ENCODE measurements at regions not wholly inside any gene's neighbourhood (a gene's known extent, or its start where the extent isn't known, plus 50 kb on each side); places are given as distances from the start of the nearest gene placed in this dataset.

- 84% methylated on average over 8 of the region's 8 CpGs for WGBS
- Histone ChIP-seq H3K27me3 (no peaks in the 10 kb centered on the region), H3K9me3 (no peaks in the 10 kb centered on the region)
These were observed 355.0 kb upstream of the CFAP20DC start for GRCh38 chr3:59404851-59405250.

GRCh38 chr3:59404064-59404463 lies 354.2 kb upstream of the CFAP20DC start:
- no peak for DNase-seq (ENCODE audit: low spot score in 2 of 2)
- Histone ChIP-seq H3K4me3 (no peak overlapping the region), H3K4me1 (no peaks in the 10 kb centered on the region), H3K9me3 (no peaks in the 10 kb centered on the region), H3K36me3 (no peaks in the 10 kb centered on the region), H3K27ac (no peak overlapping the region), H3K27me3 (no peaks in the 10 kb centered on the region)
- TF ChIP-seq CTCF (IDR thresholded peaks at IDR 0.05) (no peak), POLR2AphosphoS5 (IDR thresholded peaks at IDR 0.05) (no peak), EP300 (IDR thresholded peaks at IDR 0.05) (no peak), POLR2A (IDR thresholded peaks at IDR 0.05) (no peak)
- WGBS, result 89% methylated on average over 2 of the region's 2 CpGs

More at GRCh38 chr3:59404851-59405250, 355.0 kb upstream of the CFAP20DC start:
- DNase-seq (ENCODE audit: low spot score in 2 of 2), result no peak
- no peak overlapping the region for H3K27ac ChIP-seq
- H3K36me3 ChIP-seq, result no peaks in the 10 kb centered on the region
- H3K4me1 ChIP-seq, result no peaks in the 10 kb centered on the region
- TF ChIP-seq POLR2A (IDR thresholded peaks at IDR 0.05) (no peak), CTCF (IDR thresholded peaks at IDR 0.05) (no peak), POLR2AphosphoS5 (IDR thresholded peaks at IDR 0.05) (no peak), EP300 (IDR thresholded peaks at IDR 0.05) (no peak)
- H3K4me3 ChIP-seq, result no peak overlapping the region

GRCh38 chr3:59401924-59402323 lies 352.1 kb upstream of the CFAP20DC start:
- H3K4me3 ChIP-seq, result no peak overlapping the region
- no peak for DNase-seq (ENCODE audit: low spot score in 2 of 2)
- H3K27me3 ChIP-seq, result no peaks in the 10 kb centered on the region
- H3K27ac ChIP-seq, result no peak overlapping the region
- no peaks in the 10 kb centered on the region for H3K36me3 ChIP-seq
- no peaks in the 10 kb centered on the region for H3K4me1 ChIP-seq
- no peaks in the 10 kb centered on the region for H3K9me3 ChIP-seq
- TF ChIP-seq CTCF (IDR thresholded peaks at IDR 0.05) (no peak), EP300 (IDR thresholded peaks at IDR 0.05) (no peak), POLR2A (IDR thresholded peaks at IDR 0.05) (no peak), POLR2AphosphoS5 (IDR thresholded peaks at IDR 0.05) (no peak)
- 67% methylated on average over 2 of the region's 2 CpGs for whole genome bisulfite sequencing

GRCh38 chr3:59392116-59392515 lies 342.3 kb upstream of the CFAP20DC start:
- Histone ChIP-seq H3K36me3 (no peaks in the 10 kb centered on the region), H3K9me3 (no peaks in the 10 kb centered on the region), H3K27ac (no peak overlapping the region), H3K4me1 (no peaks in the 10 kb centered on the region), H3K4me3 (no peak overlapping the region), H3K27me3 (no peaks in the 10 kb centered on the region)
- no peak for TF ChIP-seq EP300 (IDR thresholded peaks at IDR 0.05)
- no peak for DNase-seq (ENCODE audit: low spot score in 2 of 2)
- WGBS, result 59% methylated on average over 1 of the region's 1 CpG

- Histone ChIP-seq H3K4me1 (no peaks in the 10 kb centered on the region), H3K27ac (no peak overlapping the region), H3K9me3 (no peaks in the 10 kb centered on the region), H3K4me3 (no peak overlapping the region), H3K27me3 (no peaks in the 10 kb centered on the region), H3K36me3 (no peaks in the 10 kb centered on the region)
- DNase-seq (ENCODE audit: low spot score in 2 of 2), result no peak
- TF ChIP-seq EP300 (IDR thresholded peaks at IDR 0.05) (no peak), POLR2AphosphoS5 (IDR thresholded peaks at IDR 0.05) (no peak), CTCF (IDR thresholded peaks at IDR 0.05) (no peak), POLR2A (IDR thresholded peaks at IDR 0.05) (no peak)
- 93% methylated on average over 7 of the region's 7 CpGs for WGBS
These were observed 341.3 kb upstream of the CFAP20DC start for GRCh38 chr3:59391131-59391530.

GRCh38 chr3:59388555-59389270 lies 338.9 kb upstream of the CFAP20DC start:
- Histone ChIP-seq H3K27ac (no peak overlapping the region), H3K27me3 (no peaks in the 10 kb centered on the region), H3K36me3 (no peaks in the 10 kb centered on the region), H3K4me3 (no peak overlapping the region), H3K4me1 (no peaks in the 10 kb centered on the region), H3K9me3 (no peaks in the 10 kb centered on the region)
- 87% methylated on average over 3 of the region's 3 CpGs for WGBS
- no peak for DNase-seq (ENCODE audit: low spot score in 2 of 2)
- TF ChIP-seq EP300 (IDR thresholded peaks at IDR 0.05) (no peak), POLR2A (IDR thresholded peaks at IDR 0.05) (no peak), CTCF (IDR thresholded peaks at IDR 0.05) (no peak), POLR2AphosphoS5 (IDR thresholded peaks at IDR 0.05) (no peak)
